Peyer's patch (tissue), 4 donors: ENCODE measurements at regions not wholly inside any gene's neighbourhood (a gene's known extent, or its start where the extent isn't known, plus 50 kb on each side); places are given as distances from the start of the nearest gene placed in this dataset.

ENCODE experiments used
- DNase-seq, 3 donors: peaks; one replicate each; pipeline ENCODE4 v3.0.0-alpha.2; 2017 to 2019
- H3K27ac ChIP-seq, 4 donors: fragments of 200-600 bp; sonication (generic); one replicate each; pipeline ENCODE4 v1.5.1; 2016 to 2019
- H3K27me3 ChIP-seq, 2 donors: fragments of 200-600 bp; sonication (generic); one replicate each; pipeline ENCODE4 v1.5.1; 2019
- H3K36me3 ChIP-seq, 3 donors: fragments of 200-600 bp; sonication (generic); one replicate each; pipeline ENCODE4 v1.5.1; 2016 to 2019
- H3K4me1 ChIP-seq, 4 donors: fragments of 200-600 bp; sonication (generic); one replicate each; pipeline ENCODE4 v1.5.1; 2016 to 2019
- H3K4me3 ChIP-seq, 4 donors: fragments of 200-600 bp; sonication (generic); 1 replicate in 3 of 4; 2 replicates in 1 of 4; pipeline ENCODE4 v1.5.1; 2016 to 2019; ENCODE audit warnings: mild to moderate bottlenecking in 1 of 4
- H3K9me3 ChIP-seq, 4 donors: fragments of 200-600 bp; sonication (generic); one replicate each; pipeline ENCODE4 v1.5.1; 2016 to 2019; ENCODE audit warnings: mild to moderate bottlenecking in 1 of 4
- CTCF ChIP-seq, 6 experiments: fragments of 450-650 bp in 4 of 6; fragments of 200-600 bp in 2 of 6; sonication (generic) in 1 of 6; IDR thresholded peaks; one replicate each; pipeline ENCODE4 v1.5.1; 2017 to 2019; ENCODE audit warnings: antibody characterized with exemption in 6 of 6, mild to moderate bottlenecking in 3 of 6, moderate library complexity in 1 of 6
- POLR2A ChIP-seq, 2 donors: fragments of 450-650 bp; IDR thresholded peaks; one replicate each; pipeline ENCODE4 v1.5.1; 2017; ENCODE audit warnings: antibody characterized with exemption in 2 of 2, mild to moderate bottlenecking in 2 of 2, moderate library complexity in 2 of 2

- H3K27ac ChIP-seq: no peak overlapping the region
- no peaks in the 10 kb centered on the region for H3K27me3 ChIP-seq
- no peaks in the 10 kb centered on the region for H3K4me1 ChIP-seq
- no peaks in the 10 kb centered on the region for H3K9me3 ChIP-seq
- no peak for DNase-seq
- H3K36me3 ChIP-seq: no peaks in the 10 kb centered on the region
- TF ChIP-seq CTCF (IDR thresholded peaks at IDR 0.05) (no peak), POLR2A (IDR thresholded peaks at IDR 0.05) (no peak)
- no peak overlapping the region for H3K4me3 ChIP-seq
Observed at GRCh38 chr2:75799859-75800258, 89.1 kb upstream of the GCFC2 start.

- TF ChIP-seq CTCF (IDR thresholded peaks at IDR 0.05) (no peak), POLR2A (IDR thresholded peaks at IDR 0.05) (no peak)
- no peak for DNase-seq
- no peak overlapping the region for H3K27ac ChIP-seq
Observed at GRCh38 chr2:75798569-75798968, 87.9 kb upstream of the GCFC2 start.

GRCh38 chr2:75792996-75793395 lies 82.3 kb upstream of the GCFC2 start:
- no peak overlapping the region for H3K4me3 ChIP-seq
- TF ChIP-seq POLR2A (IDR thresholded peaks at IDR 0.05): no peak
- H3K36me3 ChIP-seq: no peaks in the 10 kb centered on the region
- H3K9me3 ChIP-seq: no peaks in the 10 kb centered on the region
- H3K4me1 ChIP-seq: no peaks in the 10 kb centered on the region
- H3K27me3 ChIP-seq: no peaks in the 10 kb centered on the region
- H3K27ac ChIP-seq: no peak overlapping the region
- no peak for DNase-seq

More at GRCh38 chr2:75798569-75798968, 87.9 kb upstream of the GCFC2 start:
- H3K4me3 ChIP-seq: no peak overlapping the region
- H3K27me3 ChIP-seq: no peaks in the 10 kb centered on the region
- no peaks in the 10 kb centered on the region for H3K36me3 ChIP-seq
- no peaks in the 10 kb centered on the region for H3K4me1 ChIP-seq
- H3K9me3 ChIP-seq: no peaks in the 10 kb centered on the region

GRCh38 chr2:75792146-75792545 lies 81.4 kb upstream of the GCFC2 start:
- H3K9me3 ChIP-seq: no peaks in the 10 kb centered on the region
- H3K4me1 ChIP-seq: no peaks in the 10 kb centered on the region
- TF ChIP-seq CTCF (IDR thresholded peaks at IDR 0.05) (no peak), POLR2A (IDR thresholded peaks at IDR 0.05) (no peak)
- H3K27ac ChIP-seq: no peak overlapping the region
- no peaks in the 10 kb centered on the region for H3K27me3 ChIP-seq
- DNase-seq: no peak
- no peak overlapping the region for H3K4me3 ChIP-seq
- no peaks in the 10 kb centered on the region for H3K36me3 ChIP-seq

- Histone ChIP-seq H3K4me1 (no peaks in the 10 kb centered on the region), H3K27me3 (no peaks in the 10 kb centered on the region), H3K27ac (no peak overlapping the region), H3K36me3 (no peaks in the 10 kb centered on the region), H3K4me3 (no peak overlapping the region), H3K9me3 (no peaks in the 10 kb centered on the region)
- TF ChIP-seq CTCF (IDR thresholded peaks at IDR 0.05) (no peak), POLR2A (IDR thresholded peaks at IDR 0.05) (no peak)
- no peak for DNase-seq
Observed at GRCh38 chr2:75790814-75791467, 80.2 kb upstream of the GCFC2 start.

GRCh38 chr2:75790121-75790813 lies 79.6 kb upstream of the GCFC2 start:
- no peak overlapping the region for H3K27ac ChIP-seq
- TF ChIP-seq POLR2A (IDR thresholded peaks at IDR 0.05) (no peak), CTCF (IDR thresholded peaks at IDR 0.05) (no peak)
- no peak for DNase-seq
- no peaks in the 10 kb centered on the region for H3K9me3 ChIP-seq
- no peak overlapping the region for H3K4me3 ChIP-seq
- no peaks in the 10 kb centered on the region for H3K27me3 ChIP-seq
- H3K4me1 ChIP-seq: no peaks in the 10 kb centered on the region
- no peaks in the 10 kb centered on the region for H3K36me3 ChIP-seq
